Superior temporal gyrus (tissue), 1 donor: ENCODE measurements at regions not wholly inside any gene's neighbourhood (a gene's known extent, or its start where the extent isn't known, plus 50 kb on each side); places are given as distances from the start of the nearest gene placed in this dataset.
A peak's percentile ranks its signal among the peaks of the same experiment; 100 is the strongest.
"Not testable (repeated sequence)": the region's sequence is repeated elsewhere in the genome, so short reads cannot be mapped to it uniquely, and the experiment has no call there.

ENCODE experiments used
- DNase-seq: peaks from one replicate; pipeline ENCODE4 v3.0.0-alpha.2; 2016; ENCODE audit errors: extremely low spot score

DNA sequence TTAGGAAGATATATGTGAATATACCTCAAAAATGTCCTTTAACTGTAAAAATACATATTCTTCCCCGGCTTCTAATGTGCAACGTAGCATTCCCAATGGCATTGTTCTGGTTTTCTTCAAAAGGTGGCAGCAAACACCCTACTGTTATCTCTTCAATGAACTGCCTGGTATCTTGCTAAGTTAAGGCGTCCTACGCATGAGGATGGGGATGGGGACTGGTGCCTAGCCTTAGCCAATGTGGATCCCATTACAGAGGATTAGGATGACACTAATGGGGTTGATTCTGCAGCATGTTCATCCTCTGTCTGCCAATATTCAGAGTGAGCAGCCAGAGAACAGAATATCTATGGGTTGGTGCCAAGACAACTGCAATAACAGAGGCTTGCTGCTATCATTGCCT, 334.9 kb upstream of the ADGRL3 start:
- DNase-seq, result peak; percentile 56

- DNase-seq, result no peak
Observed at GRCh38 chr4:60868232-60868960, 331.7 kb upstream of the ADGRL3 start.

- DNase-seq, result no peak
Observed at GRCh38 chr4:60879135-60879701, 320.9 kb upstream of the ADGRL3 start.

GRCh38 chr4:60884587-60884986, 315.5 kb upstream of the ADGRL3 start:
- DNase-seq, result peak; percentile 36

GRCh38 chr4:60885011-60885410, 315.1 kb upstream of the ADGRL3 start:
- no peak for DNase-seq

DNA sequence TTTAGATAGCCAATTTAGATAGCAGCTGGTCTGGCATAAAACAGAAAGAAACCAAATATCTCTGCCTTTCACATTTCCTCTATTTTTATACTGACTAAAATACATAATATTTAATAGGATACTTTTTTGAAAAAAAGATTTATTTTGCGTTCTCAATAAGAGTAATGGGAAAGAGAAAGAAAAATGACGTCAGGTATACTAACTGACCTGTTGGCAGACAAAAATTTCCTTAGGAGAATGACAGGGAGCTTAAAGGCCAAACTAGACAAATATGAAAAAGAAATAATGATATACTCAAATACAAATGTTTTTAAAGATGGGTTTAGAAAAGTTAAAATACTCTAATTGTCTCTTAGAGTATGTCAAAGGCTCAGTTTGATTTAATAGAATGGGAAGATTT, 309.4 kb upstream of the ADGRL3 start:
- DNase-seq, result no peak

DNA sequence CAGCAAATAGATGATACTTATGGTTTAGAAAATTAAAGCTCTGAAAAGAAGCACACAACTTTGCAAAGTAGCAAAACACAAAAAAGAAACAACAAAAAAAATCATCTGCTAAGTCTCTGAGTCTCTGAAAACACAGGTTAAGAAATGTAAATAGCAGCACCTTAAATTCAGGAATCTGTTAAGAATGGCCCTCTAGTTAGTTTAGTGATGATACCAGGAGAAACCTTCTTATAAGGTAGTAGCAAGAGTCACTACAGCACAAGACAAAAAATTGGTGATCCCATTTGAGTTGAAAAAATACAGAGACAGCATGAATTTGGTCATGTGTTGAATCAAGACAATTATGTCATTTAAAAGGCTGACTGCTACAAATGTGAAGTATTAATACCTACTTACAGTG, 308.2 kb upstream of the ADGRL3 start:
- no peak for DNase-seq

DNA sequence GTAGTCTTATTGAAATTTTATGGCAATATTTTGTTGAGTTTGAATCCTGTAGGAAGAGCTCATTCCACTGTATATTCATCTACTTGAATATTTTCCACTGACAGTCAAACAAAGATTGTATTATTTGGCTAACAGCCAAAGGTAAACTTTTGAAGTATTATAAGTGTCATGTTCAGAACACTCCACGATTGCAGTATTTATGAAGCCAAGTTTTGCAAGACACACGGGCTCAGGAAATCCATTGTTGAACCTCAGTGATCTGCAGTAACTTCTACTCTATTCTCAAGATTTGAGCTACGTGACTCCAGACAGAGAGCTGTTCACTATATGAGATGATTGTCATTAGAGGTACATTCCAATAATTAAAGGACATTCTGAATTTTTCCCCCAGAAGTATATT, 302.7 kb upstream of the ADGRL3 start:
- DNase-seq, result no peak

DNA sequence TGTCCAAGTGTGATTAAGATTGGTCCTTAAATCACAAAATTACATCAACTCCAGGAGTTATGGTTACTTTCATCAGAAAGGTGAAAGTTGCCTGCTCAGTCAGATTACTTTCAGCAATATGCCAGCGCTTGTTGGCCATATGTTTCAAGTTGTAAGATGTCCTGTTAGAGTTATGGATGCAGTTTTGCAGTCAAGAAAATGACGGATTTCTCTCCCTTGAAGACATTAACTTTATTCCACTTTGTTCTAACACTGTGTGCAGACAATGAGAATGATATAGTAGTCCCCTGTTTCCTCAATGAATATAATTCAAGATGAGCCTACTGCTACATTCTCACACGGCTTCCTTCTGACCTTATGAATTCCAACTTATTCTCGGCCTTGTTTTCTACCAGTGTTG, 295.0 kb upstream of the ADGRL3 start:
- no peak for DNase-seq

GRCh38 chr4:60911127-60911526, 289.0 kb upstream of the ADGRL3 start:
- no peak for DNase-seq

DNA sequence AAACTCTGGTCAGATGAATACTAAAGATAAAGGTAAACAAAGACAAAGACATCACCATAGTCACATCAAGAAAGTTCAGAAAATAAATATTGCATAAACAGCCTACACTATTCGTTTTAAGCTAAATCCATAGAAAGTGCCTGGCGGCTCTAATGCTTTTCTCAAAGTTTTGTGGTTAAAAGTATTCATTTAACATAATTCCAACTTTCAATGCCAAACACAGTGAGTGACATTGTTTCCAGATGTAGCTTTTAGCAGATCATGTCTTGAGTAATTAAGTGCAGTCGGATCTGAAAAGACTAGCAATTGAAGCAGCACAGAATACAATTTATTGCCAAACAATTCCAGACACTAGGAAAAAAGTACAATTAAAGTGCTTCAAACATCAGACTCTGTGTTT, 287.1 kb upstream of the ADGRL3 start:
- DNase-seq, result no peak

- DNase-seq, result no peak
Observed at GRCh38 chr4:60913671-60914070, 286.5 kb upstream of the ADGRL3 start.

GRCh38 chr4:60921735-60922134, 278.4 kb upstream of the ADGRL3 start:
- DNase-seq, result not testable (repeated sequence)

GRCh38 chr4:60923075-60923474, 277.1 kb upstream of the ADGRL3 start:
- no peak for DNase-seq

DNA sequence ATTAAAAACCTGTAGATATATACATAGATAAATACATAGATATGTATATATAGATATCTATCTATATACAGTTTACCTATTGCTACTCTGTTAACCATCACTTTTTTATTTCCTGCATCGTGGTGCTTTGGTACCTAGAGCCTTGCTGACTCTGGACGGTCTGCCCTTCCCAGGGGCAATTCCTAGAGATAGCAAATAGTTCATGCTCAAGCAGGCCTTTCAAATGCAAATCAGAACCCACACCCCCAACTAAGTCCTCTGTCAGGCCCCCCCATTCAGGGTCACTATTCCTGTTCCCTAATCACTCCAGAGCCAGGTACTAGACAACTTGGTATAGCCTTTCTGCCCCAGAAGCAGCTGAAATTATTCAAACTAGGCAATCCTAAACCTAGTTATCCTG, 273.5 kb upstream of the ADGRL3 start:
- no peak for DNase-seq

DNA sequence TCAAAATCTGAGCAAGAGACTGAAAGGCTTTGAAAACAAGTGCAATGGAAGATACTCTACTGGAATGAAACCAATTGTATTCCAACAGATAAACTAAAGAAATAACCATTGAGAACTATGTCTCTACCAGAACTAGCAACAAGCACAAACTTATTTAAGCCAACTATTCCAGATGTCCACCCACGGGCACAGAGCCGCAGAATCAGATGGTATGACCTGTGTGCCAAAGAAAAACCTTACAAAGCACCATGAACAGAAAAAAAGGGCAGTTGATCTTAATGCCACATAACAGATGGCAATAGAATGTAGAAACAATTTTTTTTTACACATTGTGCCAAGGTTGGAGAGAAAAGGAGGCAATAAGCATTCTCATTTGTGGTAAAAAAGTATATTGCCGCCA, 269.3 kb upstream of the ADGRL3 start:
- no peak for DNase-seq

GRCh38 chr4:60934566-60935295, 265.4 kb upstream of the ADGRL3 start:
- peak; percentile 23 for DNase-seq

- DNase-seq, result no peak
Observed at GRCh38 chr4:60938181-60938580, 261.9 kb upstream of the ADGRL3 start.

GRCh38 chr4:60938621-60939020, 261.5 kb upstream of the ADGRL3 start:
- DNase-seq, result no peak

DNA sequence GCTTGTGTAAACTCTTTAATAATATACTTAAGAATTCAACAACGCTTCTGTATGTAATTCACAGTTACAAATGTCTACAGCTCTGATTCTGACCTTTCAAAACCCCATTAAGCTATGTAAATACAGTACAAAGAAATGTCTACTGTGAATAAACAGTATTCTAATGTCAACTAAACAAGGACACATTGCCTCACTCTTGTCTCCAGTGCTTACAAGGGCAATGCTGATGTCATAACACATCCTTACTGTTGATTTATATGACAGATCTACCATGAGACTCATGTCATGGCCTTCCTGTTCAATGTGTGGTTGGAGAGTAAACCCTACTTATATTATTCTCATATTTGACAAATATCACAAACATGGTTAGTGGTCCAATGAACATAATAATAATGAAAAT, 256.1 kb upstream of the ADGRL3 start:
- no peak for DNase-seq

- no peak for DNase-seq
Observed at GRCh38 chr4:60945641-60946040, 254.5 kb upstream of the ADGRL3 start.

GRCh38 chr4:60948008-60948407, 252.1 kb upstream of the ADGRL3 start:
- no peak for DNase-seq

DNA sequence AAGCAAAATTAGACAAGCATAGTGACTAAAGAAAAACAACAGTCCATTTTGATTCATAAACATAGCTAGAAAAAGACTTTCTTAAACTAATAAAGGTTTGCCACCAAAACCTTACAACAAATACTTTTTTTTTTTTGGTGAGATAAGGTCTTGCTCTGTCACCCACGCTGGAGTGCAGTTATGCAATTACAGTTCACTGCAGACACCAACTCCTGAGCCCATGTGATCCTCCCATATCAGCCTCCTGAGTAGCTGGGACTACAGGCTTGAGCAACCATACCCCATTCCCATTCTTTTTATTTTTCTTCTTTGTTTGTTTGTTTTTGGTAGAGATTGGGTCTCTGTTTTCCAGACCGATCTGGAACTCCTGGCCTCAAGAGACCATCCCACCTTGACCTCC, 247.2 kb upstream of the ADGRL3 start:
- no peak for DNase-seq
